ENCODE measurements at regions not wholly inside any gene's neighbourhood (a gene's known extent, or its start where the extent isn't known, plus 50 kb on each side); places are given as distances from the start of the nearest gene placed in this dataset.

DNA sequence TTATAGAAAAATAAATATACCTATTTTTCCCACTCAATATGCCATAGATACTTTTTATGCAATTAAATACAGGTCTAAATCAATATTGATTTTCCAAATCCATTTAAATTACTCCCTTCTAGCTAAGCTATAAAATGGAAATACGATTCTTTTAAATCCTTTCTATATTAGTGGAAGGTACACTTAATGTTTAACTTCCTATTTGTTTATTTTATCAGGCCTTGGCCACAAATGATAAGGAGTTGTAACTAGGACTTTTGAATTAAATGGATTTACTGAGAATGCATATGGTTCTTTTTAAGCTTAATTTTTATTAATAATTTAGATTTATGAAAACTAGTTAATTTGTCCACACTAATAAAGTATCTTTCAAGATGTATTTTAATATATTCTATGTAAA, 517.0 kb upstream of the CHD1 start:
- no peak for TF ChIP-seq EZH2phosphoT487 (IDR thresholded peaks at IDR 0.05; ENCODE audit: borderline replicate concordance, low read depth, low read length)
- TF ChIP-seq, protein P1, sequence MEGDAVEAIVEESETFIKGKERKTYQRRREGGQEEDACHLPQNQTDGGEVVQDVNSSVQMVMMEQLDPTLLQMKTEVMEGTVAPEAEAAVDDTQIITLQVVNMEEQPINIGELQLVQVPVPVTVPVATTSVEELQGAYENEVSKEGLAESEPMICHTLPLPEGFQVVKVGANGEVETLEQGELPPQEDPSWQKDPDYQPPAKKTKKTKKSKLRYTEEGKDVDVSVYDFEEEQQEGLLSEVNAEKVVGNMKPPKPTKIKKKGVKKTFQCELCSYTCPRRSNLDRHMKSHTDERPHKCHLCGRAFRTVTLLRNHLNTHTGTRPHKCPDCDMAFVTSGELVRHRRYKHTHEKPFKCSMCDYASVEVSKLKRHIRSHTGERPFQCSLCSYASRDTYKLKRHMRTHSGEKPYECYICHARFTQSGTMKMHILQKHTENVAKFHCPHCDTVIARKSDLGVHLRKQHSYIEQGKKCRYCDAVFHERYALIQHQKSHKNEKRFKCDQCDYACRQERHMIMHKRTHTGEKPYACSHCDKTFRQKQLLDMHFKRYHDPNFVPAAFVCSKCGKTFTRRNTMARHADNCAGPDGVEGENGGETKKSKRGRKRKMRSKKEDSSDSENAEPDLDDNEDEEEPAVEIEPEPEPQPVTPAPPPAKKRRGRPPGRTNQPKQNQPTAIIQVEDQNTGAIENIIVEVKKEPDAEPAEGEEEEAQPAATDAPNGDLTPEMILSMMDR (conservative IDR thresholded peaks at IDR 0.05; ENCODE audit: low read length): no peak
